ENCODE measurements at regions not wholly inside any gene's neighbourhood (a gene's known extent, or its start where the extent isn't known, plus 50 kb on each side); places are given as distances from the start of the nearest gene placed in this dataset.

GRCh38 chr12:53869500-53869899, 69.1 kb upstream of the HOXC13 start:
- H3K27me3 Mint-ChIP-seq (ENCODE audit: insufficient read depth, low read depth), result peaks cover 3% of the 10 kb centered on the region
- TF ChIP-seq CTCF (IDR thresholded peaks at IDR 0.05), result no peak
- TF ChIP-seq EZH2phosphoT487 (IDR thresholded peaks at IDR 0.05), result no peak
- TF ChIP-seq EZH2 (IDR thresholded peaks at IDR 0.05), result no peak

GRCh38 chr12:53870117-53870516, 68.5 kb upstream of the HOXC13 start:
- Mint-ChIP-seq H3K27ac (no peak overlapping the region), H3K36me3 (no peaks in the 10 kb centered on the region), H3K9me3 (no peaks in the 10 kb centered on the region), H3K4me1 (peaks cover 5% of the 10 kb centered on the region), H3K27me3 (ENCODE audit: insufficient read depth, low read depth) (peaks cover 3% of the 10 kb centered on the region), H3K4me3 (no peak overlapping the region)
- Histone ChIP-seq H4K20me1 (ENCODE audit: low read depth) (no peaks in the 10 kb centered on the region), H3K4me3 (no peak overlapping the region), H3K27me3 (peaks cover 60% of the 10 kb centered on the region), H3F3A (ENCODE audit: low read depth) (no peaks in the 10 kb centered on the region), H3K36me3 (no peaks in the 10 kb centered on the region), H2AFZ (replicated peaks) (no peak overlapping the region), H3K9ac (no peak overlapping the region), H3K4me1 (no peaks in the 10 kb centered on the region), H3K79me2 (ENCODE audit: low read depth) (no peaks in the 10 kb centered on the region), H3K9me3 (ENCODE audit: low read depth) (no peaks in the 10 kb centered on the region), H3K27ac (no peak overlapping the region), H3K4me2 (no peak overlapping the region)
- no peak for DNase-seq (ENCODE audit: low spot score)
- no peak for TF ChIP-seq EZH2 (IDR thresholded peaks at IDR 0.05)
- TF ChIP-seq CTCF (IDR thresholded peaks at IDR 0.05), result peak; percentile 15
- TF ChIP-seq EZH2phosphoT487 (IDR thresholded peaks at IDR 0.05), result no peak

More at GRCh38 chr12:53869500-53869899, 69.1 kb upstream of the HOXC13 start:
- DNase-seq (ENCODE audit: low spot score), result no peak
- H3K27ac Mint-ChIP-seq, result no peak overlapping the region
- peaks cover 5% of the 10 kb centered on the region for H3K4me1 Mint-ChIP-seq
- Histone ChIP-seq H3K4me2 (no peak overlapping the region), H3K9me3 (ENCODE audit: low read depth) (no peaks in the 10 kb centered on the region), H4K20me1 (ENCODE audit: low read depth) (no peaks in the 10 kb centered on the region), H3K27ac (no peak overlapping the region), H2AFZ (replicated peaks) (no peak overlapping the region), H3F3A (ENCODE audit: low read depth) (no peaks in the 10 kb centered on the region), H3K4me3 (no peak overlapping the region), H3K79me2 (ENCODE audit: low read depth) (no peaks in the 10 kb centered on the region), H3K9ac (no peak overlapping the region), H3K36me3 (no peaks in the 10 kb centered on the region), H3K4me1 (no peaks in the 10 kb centered on the region), H3K27me3 (peaks cover 64% of the 10 kb centered on the region)
- H3K36me3 Mint-ChIP-seq, result no peaks in the 10 kb centered on the region
- no peaks in the 10 kb centered on the region for H3K9me3 Mint-ChIP-seq
- H3K4me3 Mint-ChIP-seq, result no peak overlapping the region

- no peaks in the 10 kb centered on the region for H3K36me3 Mint-ChIP-seq
These were observed 67.3 kb upstream of the HOXC13 start for GRCh38 chr12:53871367-53871766.

More at GRCh38 chr12:53871367-53871766, 67.3 kb upstream of the HOXC13 start:
- H3K27ac ChIP-seq, result no peak overlapping the region
- H3K9me3 ChIP-seq (ENCODE audit: low read depth), result no peaks in the 10 kb centered on the region
- no peak for TF ChIP-seq CTCF (IDR thresholded peaks at IDR 0.05)
- TF ChIP-seq EZH2phosphoT487 (IDR thresholded peaks at IDR 0.05), result no peak
- no peak for TF ChIP-seq EZH2 (IDR thresholded peaks at IDR 0.05)
- no peak overlapping the region for H3K4me2 ChIP-seq
- no peak overlapping the region for H3K4me3 Mint-ChIP-seq
- peaks cover 60% of the 10 kb centered on the region for H3K27me3 ChIP-seq
- H3K27ac Mint-ChIP-seq, result no peak overlapping the region
- H3K4me1 ChIP-seq, result no peaks in the 10 kb centered on the region
- no peak overlapping the region for H2AFZ ChIP-seq (replicated peaks)
- H3F3A ChIP-seq (ENCODE audit: low read depth), result no peaks in the 10 kb centered on the region
- H3K4me1 Mint-ChIP-seq, result peaks cover 5% of the 10 kb centered on the region
- H4K20me1 ChIP-seq (ENCODE audit: low read depth), result no peaks in the 10 kb centered on the region
- no peak overlapping the region for H3K9ac ChIP-seq
- DNase-seq (ENCODE audit: low spot score), result no peak
- H3K36me3 ChIP-seq, result no peaks in the 10 kb centered on the region
- no peak overlapping the region for H3K4me3 ChIP-seq
- no peaks in the 10 kb centered on the region for H3K79me2 ChIP-seq (ENCODE audit: low read depth)
- H3K27me3 Mint-ChIP-seq (ENCODE audit: insufficient read depth, low read depth), result peaks cover 3% of the 10 kb centered on the region
- no peaks in the 10 kb centered on the region for H3K9me3 Mint-ChIP-seq

Measured in neural progenitor cell (in vitro differentiated cells).